Upper lobe of right lung (tissue), 1 donor: ENCODE measurements at regions not wholly inside any gene's neighbourhood (a gene's known extent, or its start where the extent isn't known, plus 50 kb on each side); places are given as distances from the start of the nearest gene placed in this dataset.

Source experiments
- ATAC-seq: fragments of 200-7000 bp; cut with Tn5 transposase; one replicate; pipeline ENCODE4 v1.9.1; 2020; ENCODE audit warnings: mild to moderate bottlenecking, moderate library complexity
- DNase-seq: peaks from one replicate; pipeline ENCODE4 v3.0.0-alpha.2; 2020
- H3K27ac ChIP-seq: fragments of 200-600 bp; one replicate; pipeline ENCODE4 v1.8.0; 2022
- H3K27me3 ChIP-seq: fragments of 200-600 bp; one replicate; pipeline ENCODE4 v1.8.0; 2022; ENCODE audit warnings: mild to moderate bottlenecking
- H3K36me3 ChIP-seq: fragments of 200-600 bp; one replicate; pipeline ENCODE4 v1.8.0; 2022
- H3K4me1 ChIP-seq: fragments of 200-600 bp; one replicate; pipeline ENCODE4 v1.8.0; 2022
- H3K4me3 ChIP-seq: fragments of 200-600 bp; one replicate; pipeline ENCODE4 v1.8.0; 2022; ENCODE audit warnings: mild to moderate bottlenecking
- H3K9me3 ChIP-seq: fragments of 200-600 bp; one replicate; pipeline ENCODE4 v1.8.0; 2022
- intact Hi-C: fragments of 100-400 bp; cut with DNase I; formaldehyde crosslinking; loops from one replicate; pipeline ENCODE4 v1.11.0; 2022
- TF ChIP-seq, protein P1 (sequence below): fragments of 200-600 bp; IDR thresholded peaks from one replicate; pipeline ENCODE4 v1.8.0; 2022; ENCODE audit warnings: antibody characterized with exemption
- donor health status: DM: no; HTN: yes; CAD: no; lungs with severe emphysema.

DNA sequence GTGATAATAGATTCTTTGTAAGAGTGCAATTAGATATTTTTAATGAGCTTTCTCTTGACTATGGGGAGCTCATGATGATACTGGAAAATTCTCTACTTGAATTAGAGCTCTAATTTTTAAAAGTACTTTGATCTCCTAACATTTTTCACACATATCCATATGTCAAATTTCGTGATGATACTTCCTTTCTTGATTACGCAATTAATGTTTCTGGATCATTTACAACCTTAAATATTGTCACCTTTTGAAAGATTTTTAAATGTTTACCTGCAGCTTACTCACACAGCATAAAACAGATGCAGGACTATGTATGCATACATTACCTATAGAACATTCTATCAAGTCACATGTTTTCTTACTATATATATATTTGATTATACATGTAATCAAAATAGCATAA lies 598.5 kb upstream of the DSEL start:
- TF ChIP-seq, protein P1, sequence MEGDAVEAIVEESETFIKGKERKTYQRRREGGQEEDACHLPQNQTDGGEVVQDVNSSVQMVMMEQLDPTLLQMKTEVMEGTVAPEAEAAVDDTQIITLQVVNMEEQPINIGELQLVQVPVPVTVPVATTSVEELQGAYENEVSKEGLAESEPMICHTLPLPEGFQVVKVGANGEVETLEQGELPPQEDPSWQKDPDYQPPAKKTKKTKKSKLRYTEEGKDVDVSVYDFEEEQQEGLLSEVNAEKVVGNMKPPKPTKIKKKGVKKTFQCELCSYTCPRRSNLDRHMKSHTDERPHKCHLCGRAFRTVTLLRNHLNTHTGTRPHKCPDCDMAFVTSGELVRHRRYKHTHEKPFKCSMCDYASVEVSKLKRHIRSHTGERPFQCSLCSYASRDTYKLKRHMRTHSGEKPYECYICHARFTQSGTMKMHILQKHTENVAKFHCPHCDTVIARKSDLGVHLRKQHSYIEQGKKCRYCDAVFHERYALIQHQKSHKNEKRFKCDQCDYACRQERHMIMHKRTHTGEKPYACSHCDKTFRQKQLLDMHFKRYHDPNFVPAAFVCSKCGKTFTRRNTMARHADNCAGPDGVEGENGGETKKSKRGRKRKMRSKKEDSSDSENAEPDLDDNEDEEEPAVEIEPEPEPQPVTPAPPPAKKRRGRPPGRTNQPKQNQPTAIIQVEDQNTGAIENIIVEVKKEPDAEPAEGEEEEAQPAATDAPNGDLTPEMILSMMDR, result no peak
- no peak overlapping the region for H3K4me3 ChIP-seq
- no peaks in the 10 kb centered on the region for H3K9me3 ChIP-seq
- H3K4me1 ChIP-seq, result no peaks in the 10 kb centered on the region
- H3K36me3 ChIP-seq, result no peaks in the 10 kb centered on the region
- ATAC-seq, result no peak
- DNase-seq, result no peak
- intact Hi-C loops, result no loop called here
- H3K27ac ChIP-seq, result no peak overlapping the region
- no peaks in the 10 kb centered on the region for H3K27me3 ChIP-seq

DNA sequence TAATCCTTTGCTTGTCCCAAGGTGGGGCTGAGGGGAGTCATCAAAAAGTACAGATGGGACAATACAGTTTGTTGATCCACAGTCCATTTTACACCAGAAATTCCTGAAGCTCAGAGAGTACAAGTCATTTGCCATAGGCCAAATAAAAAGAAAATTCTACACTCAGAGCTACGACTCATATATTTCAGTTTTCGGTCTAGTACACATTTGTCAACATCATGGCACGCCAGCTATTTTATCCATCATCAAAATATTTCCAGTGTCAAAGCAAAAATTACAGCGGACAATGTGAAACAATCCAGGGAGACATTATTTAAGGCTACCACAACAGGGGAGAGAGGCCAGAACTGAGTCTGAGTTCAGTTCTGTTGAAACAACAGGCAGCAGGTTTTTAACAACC lies 587.5 kb upstream of the DSEL start:
- DNase-seq (no peak), ATAC-seq (no peak)
- Histone ChIP-seq H3K9me3 (no peaks in the 10 kb centered on the region), H3K4me1 (no peaks in the 10 kb centered on the region), H3K27me3 (no peaks in the 10 kb centered on the region), H3K27ac (no peak overlapping the region), H3K36me3 (no peaks in the 10 kb centered on the region), H3K4me3 (no peak overlapping the region)
- intact Hi-C loops, result no loop called here
- TF ChIP-seq, protein P1, result no peak

GRCh38 chr18:68103561-68103960 lies 587.0 kb upstream of the DSEL start:
- Histone ChIP-seq H3K27ac (no peak overlapping the region), H3K9me3 (no peaks in the 10 kb centered on the region), H3K4me3 (no peak overlapping the region), H3K36me3 (no peaks in the 10 kb centered on the region), H3K27me3 (no peaks in the 10 kb centered on the region), H3K4me1 (no peaks in the 10 kb centered on the region)
- ATAC-seq (no peak), DNase-seq (no peak)
- intact Hi-C loops, result no loop called here
- TF ChIP-seq, protein P1, result no peak

GRCh38 chr18:68102117-68102516 lies 585.6 kb upstream of the DSEL start:
- H3K36me3 ChIP-seq, result no peaks in the 10 kb centered on the region
- no peaks in the 10 kb centered on the region for H3K27me3 ChIP-seq
- no peaks in the 10 kb centered on the region for H3K4me1 ChIP-seq
- H3K4me3 ChIP-seq, result no peak overlapping the region
- TF ChIP-seq, protein P1, result no peak
- H3K27ac ChIP-seq, result no peak overlapping the region
- intact Hi-C loops, result no loop called here
- ATAC-seq (no peak), DNase-seq (no peak)
- H3K9me3 ChIP-seq, result no peaks in the 10 kb centered on the region

DNA sequence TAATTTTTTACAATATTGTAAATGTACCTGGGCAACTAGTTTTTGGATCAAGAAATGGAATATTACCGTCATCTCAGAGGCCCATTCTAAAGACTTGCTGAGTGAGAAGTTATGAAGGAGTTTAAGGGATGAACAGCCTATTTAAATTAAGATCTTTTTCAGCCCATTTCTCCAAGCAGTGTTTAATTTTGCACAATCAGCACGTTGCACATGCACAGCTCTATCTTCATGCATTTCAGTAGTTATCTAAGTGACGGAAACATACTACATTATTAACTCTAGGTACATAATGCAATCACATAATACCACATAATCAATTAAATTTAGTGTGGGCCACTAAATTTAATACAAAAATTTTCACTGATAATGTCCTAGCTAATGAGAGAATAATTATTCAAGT lies 582.1 kb upstream of the DSEL start:
- no peaks in the 10 kb centered on the region for H3K36me3 ChIP-seq
- no peak overlapping the region for H3K4me3 ChIP-seq
- no peaks in the 10 kb centered on the region for H3K9me3 ChIP-seq
- DNase-seq (no peak), ATAC-seq (no peak)
- intact Hi-C loops, result no loop called here
- TF ChIP-seq, protein P1, result no peak
- H3K27me3 ChIP-seq, result no peaks in the 10 kb centered on the region
- no peak overlapping the region for H3K27ac ChIP-seq
- no peaks in the 10 kb centered on the region for H3K4me1 ChIP-seq

DNA sequence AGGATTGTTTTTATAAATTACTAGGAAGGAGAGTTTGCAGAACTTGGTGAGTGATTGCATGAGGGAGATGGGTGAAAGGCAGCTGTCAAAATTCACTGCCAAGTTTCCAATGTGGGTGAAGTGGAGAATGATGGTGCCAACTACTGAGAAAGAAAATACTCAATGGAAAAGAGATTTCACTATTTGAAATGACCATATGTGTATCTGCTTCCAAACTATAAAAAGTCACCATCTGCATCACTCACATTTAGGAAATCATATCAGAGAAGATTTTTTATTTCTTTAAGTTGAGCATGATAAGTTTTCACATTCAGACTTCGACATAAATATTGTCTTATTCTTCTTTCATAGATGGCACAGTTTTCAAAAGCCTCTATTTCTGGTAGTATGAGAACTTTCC lies 570.0 kb upstream of the DSEL start:
- ATAC-seq (no peak), DNase-seq (no peak)
- no peaks in the 10 kb centered on the region for H3K36me3 ChIP-seq
- H3K27me3 ChIP-seq, result no peaks in the 10 kb centered on the region
- intact Hi-C loops, result no loop called here
- no peak overlapping the region for H3K4me3 ChIP-seq
- no peaks in the 10 kb centered on the region for H3K9me3 ChIP-seq
- H3K4me1 ChIP-seq, result no peaks in the 10 kb centered on the region
- H3K27ac ChIP-seq, result no peak overlapping the region
- TF ChIP-seq, protein P1, result no peak
